ENCODE measurements at regions not wholly inside any gene's neighbourhood (a gene's known extent, or its start where the extent isn't known, plus 50 kb on each side); places are given as distances from the start of the nearest gene placed in this dataset.

GRCh38 chr5:74259572-74259971, 381.0 kb downstream of the ENC1 start:
- Histone ChIP-seq H4K5ac (ENCODE audit: insufficient read length, low read depth, low read length) (no peak overlapping the region), H2BK12ac (ENCODE audit: low read depth, low read length) (no peak overlapping the region), H2AFZ (ENCODE audit: low read length) (peak overlapping the region; percentile 31; the same call in 1 of the 2 replicates), H2BK20ac (ENCODE audit: low read length) (no peak overlapping the region), H2BK15ac (ENCODE audit: low read length) (no peak overlapping the region), H3K9me3 (ENCODE audit: insufficient read depth in 2 of 2, low read depth in 1 of 2, low read length in 1 of 2) (no peaks in the 10 kb centered on the region), H3K79me1 (ENCODE audit: low read depth, low read length) (no peaks in the 10 kb centered on the region), H2BK5ac (ENCODE audit: low read depth, low read length) (no peak overlapping the region; the same call in 1 of the 2 replicates), H3K9ac (replicated peaks in 1 of 4; ENCODE audit: extremely low read depth in 1 of 4, low read depth in 3 of 4, low read length in 3 of 4) (no peak overlapping the region), H3K27me3 (replicated peaks in 1 of 4; ENCODE audit: control insufficient read depth in 3 of 4, extremely low read depth in 1 of 4, insufficient read depth in 3 of 4, low read length in 3 of 4) (no peaks in the 10 kb centered on the region), H3K4me3 (ENCODE audit: extremely low read depth in 1 of 4, insufficient read depth in 2 of 4, low read depth in 3 of 4, low read length in 4 of 4) (no peak overlapping the region), H3K4me2 (ENCODE audit: insufficient read depth in 1 of 2, low read depth in 2 of 2, low read length in 2 of 2) (no peak overlapping the region), H4K91ac (replicated peaks; ENCODE audit: insufficient read length, low read length) (no peak overlapping the region), H4K8ac (ENCODE audit: extremely low read depth, insufficient read depth, low read length) (no peak overlapping the region), H3K56ac (replicated peaks; ENCODE audit: insufficient read length, low read depth, low read length) (no peak overlapping the region), H3K14ac (ENCODE audit: insufficient read length) (no peak overlapping the region), H3K4ac (replicated peaks; ENCODE audit: insufficient read length, low read depth, low read length) (no peak overlapping the region), H2BK120ac (replicated peaks; ENCODE audit: low read depth, low read length) (no peak overlapping the region), H4K20me1 (replicated peaks in 1 of 2; ENCODE audit: control insufficient read depth in 1 of 2, insufficient read depth in 2 of 2, low read length in 2 of 2) (no peaks in the 10 kb centered on the region), H3K79me2 (ENCODE audit: control insufficient read depth in 1 of 2, insufficient read depth in 2 of 2, low read length in 2 of 2) (no peaks in the 10 kb centered on the region), H3K23me2 (ENCODE audit: low read depth, low read length) (no peaks in the 10 kb centered on the region), H3K27ac (ENCODE audit: low read depth, low read length) (no peak overlapping the region), H2AK5ac (ENCODE audit: low read depth, low read length) (no peak overlapping the region), H3K36me3 (ENCODE audit: control insufficient read depth in 2 of 4, insufficient read depth in 4 of 4, low read length in 3 of 4) (no peaks in the 10 kb centered on the region), H3K23ac (ENCODE audit: insufficient read length) (no peak overlapping the region), H3K18ac (ENCODE audit: extremely low read depth, low read length) (no peak overlapping the region), H3K4me1 (replicated peaks in 1 of 4; ENCODE audit: control insufficient read depth in 3 of 4, insufficient read depth in 4 of 4, low read length in 3 of 4) (peaks cover 3 to 12% (median 7%) of the 10 kb centered on the region in 4 experiments)
- CTCF ChIA-PET (ENCODE audit: partially characterized antibody) = interaction anchor here (0.8 to 1.7 kb wide), 12 partner anchors 9 to 311 kb away, joined by 3 to 9 read pairs (median 4); no protein-coding TSS in a partner anchor
- 61% methylated on average over 7 of the region's 7 CpGs; no CpG with 5 or more reads in 1 of the 2 experiments for WGBS, 2 experiments (ENCODE audit: extremely low coverage in 1 of 2, insufficient coverage in 1 of 2, insufficient read length in 1 of 2, insufficient replicate concordance in 2 of 2, low coverage in 1 of 2, low lambda C conversion rate in 2 of 2, missing lambda C conversion rate in 1 of 2)
- DNase-seq (ENCODE audit: low read depth in 1 of 2, low spot score in 2 of 2) (no peak), FAIRE-seq (no peak)
- POLR2A ChIA-PET (ENCODE audit: partially characterized antibody) = no interaction called here
- no peak for TF ChIP-seq BACH1 (IDR thresholded peaks at IDR 0.05; ENCODE audit: low read length)
- peak in 2 of 3 experiments; percentile 13 to 35; a peak in 2 of 4 replicates for TF ChIP-seq CTCF (IDR thresholded peaks at IDR 0.05; ENCODE audit: control extremely low read depth in 1 of 3, insufficient read depth in 1 of 3, low read depth in 1 of 3, low read length in 3 of 3)
- TF ChIP-seq RAD21 (IDR thresholded peaks at IDR 0.05 in 1 of 2, conservative IDR thresholded peaks at IDR 0.05 in 1 of 2; ENCODE audit: low read depth in 2 of 2, low read length in 2 of 2) = peak; percentile 1 to 29; a peak in 1 of 4 replicates
- no peak for TF ChIP-seq EZH2 (IDR thresholded peaks at IDR 0.05; ENCODE audit: low read depth, low read length, severe bottlenecking)
- no peak for TF ChIP-seq EP300 (IDR thresholded peaks at IDR 0.05; ENCODE audit: borderline replicate concordance in 1 of 2, low read depth in 2 of 2, low read length in 2 of 2)
